ENCODE measurements at regions not wholly inside any gene's neighbourhood (a gene's known extent, or its start where the extent isn't known, plus 50 kb on each side); places are given as distances from the start of the nearest gene placed in this dataset.

DNA sequence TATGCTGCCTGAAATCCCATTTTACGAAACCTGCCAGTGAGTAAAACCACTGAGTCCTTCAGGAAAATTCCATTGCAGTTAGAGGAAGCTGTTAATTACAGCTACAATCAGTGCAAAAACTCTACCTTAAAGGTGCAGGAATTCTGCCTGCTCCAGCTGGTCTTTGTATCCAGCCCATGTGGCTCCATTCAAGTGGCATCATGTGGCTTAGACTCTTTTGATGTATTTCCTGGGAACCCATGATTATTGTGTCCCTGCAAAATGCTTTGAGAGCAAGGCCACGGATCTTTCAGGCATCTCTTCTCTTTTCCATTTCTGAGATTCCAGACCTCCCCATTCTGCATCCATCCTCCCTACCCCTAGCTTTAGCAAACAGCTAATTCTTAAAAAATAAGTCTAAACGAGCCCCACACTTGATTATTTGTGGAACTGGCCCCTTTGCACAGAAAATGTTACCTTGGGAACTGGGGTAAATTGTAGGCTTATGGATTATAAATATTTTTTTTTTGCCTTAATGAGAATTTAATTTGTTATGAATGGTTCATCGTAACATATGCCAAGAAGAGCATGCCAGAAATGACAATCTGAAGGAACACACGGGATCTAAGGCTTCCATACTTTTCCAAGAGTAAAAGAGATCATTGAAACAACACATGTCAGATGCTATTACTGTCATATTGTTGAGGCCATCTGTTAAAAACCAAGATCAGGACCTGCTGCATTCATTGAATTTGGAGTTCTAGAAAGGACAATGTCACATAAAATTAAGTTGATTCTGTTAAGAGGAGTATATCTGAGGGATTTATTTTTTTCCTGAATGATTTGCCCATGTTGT, 144.6 kb downstream of the TPH2 start:
- no peak for DNase-seq

DNA sequence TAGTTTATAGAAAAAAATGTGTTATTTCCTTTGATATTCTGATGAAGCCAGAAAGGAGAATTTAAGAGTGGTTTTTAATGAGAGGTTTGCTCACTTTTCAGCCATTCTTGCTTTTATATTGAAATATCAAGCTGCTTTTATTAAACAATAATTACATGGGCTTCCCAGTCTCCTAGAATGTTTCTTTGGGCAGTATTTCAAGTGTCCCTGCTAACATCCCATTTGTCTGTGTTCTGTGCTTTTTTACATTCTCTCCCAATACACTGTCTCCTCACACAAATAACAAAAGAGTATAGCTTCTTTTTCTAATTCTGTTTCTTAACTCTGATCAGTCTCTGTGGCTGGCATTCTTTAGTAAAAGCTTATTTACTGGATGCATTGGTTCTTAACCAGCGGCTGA, 145.4 kb downstream of the TPH2 start:
- DNase-seq, result no peak

DNA sequence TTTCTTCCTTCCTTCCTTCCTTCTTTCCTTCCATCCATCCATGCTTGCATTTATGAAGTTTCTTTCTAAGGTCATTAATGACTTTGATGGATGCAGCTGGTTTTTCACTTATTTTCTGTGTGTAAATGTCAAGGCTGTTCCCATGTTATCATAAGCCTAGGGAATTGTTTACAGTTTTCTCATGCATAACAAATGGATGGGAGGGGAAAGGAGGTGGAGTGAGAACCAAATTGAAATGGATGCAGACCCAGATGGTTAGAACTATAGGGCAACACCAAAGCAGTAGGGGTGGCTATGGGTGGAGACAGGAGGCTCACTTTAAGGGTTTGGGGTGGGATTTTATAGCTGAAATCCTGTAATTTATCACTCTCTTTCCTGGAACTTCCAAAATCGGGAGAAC, 146.2 kb downstream of the TPH2 start:
- DNase-seq, result no peak

DNA sequence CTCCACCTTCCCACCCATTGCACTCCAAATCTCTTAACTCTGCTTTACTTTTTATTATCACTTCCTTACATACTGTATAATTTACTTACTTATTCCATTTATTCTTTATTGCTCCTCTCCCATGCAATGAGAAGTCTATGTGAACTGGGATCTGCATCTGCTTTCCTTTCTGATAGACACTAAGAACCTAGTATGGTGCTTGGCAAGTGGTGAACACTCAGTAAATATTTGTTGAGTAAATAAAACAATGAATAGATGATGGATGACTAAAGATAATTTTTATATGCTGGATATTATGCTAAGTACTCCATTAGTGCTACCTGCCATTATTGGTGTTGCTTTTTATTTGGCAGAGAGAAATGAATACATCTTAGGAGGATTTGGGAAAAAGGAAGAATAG, 151.0 kb downstream of the TPH2 start:
- no peak for DNase-seq

DNA sequence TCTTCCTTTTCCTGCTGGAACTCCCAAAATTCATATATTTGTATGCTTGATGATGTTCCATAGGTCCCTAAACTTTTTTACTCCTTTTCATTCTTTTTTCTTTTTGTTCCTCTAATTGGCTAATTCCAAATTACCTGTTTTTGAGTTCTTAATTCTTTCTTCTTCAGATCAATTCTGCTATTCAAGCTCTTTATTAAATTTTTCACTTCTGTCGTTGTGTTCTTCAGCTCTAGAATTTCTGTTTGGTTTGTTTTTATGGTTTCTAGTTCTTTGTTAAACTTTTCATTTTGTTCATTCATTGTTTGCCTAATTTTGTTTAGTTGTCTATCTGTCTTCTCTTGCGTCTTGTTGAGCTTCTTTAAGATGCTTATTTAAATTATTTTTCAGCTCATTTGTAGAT, 154.8 kb downstream of the TPH2 start:
- no peak for DNase-seq

DNA sequence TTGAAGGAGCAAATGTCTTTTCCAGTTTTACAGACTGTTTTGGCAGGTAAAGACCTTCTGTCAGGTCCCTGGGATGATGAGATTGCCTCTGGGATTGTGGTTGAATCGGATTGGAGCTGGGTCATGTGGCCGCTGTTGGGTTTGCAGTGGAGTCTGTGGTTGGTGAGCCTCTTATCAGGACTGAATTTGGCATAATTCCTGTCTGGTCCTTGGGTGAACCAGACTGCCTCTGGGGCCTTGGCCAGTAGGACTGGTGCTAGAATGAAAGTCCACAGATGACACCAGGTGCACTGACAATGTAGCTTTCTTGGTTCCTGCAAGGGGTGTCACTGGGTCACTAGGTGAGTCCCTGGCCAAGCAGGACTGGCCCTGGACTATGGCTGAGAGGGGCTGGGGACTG, 155.3 kb downstream of the TPH2 start:
- DNase-seq, result no peak

DNA sequence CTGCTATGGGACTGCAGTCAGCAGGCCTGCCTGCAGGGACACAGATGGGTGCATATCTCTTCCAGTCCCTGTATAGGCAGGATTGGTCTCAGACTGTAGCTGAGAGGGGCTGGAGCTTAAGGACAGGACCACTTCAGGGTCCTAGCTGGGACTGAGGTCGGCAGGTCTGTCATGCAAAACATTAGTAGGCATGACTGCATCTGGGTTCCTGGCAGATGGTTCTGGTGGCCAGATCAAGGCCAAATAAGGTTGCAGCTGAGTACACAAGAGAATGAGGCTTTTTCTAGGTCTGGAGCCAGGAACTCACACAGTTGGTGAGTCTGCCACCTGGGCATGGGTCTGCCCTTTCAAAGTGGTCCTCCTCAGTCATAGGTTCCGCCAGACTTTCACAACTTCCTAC, 155.8 kb downstream of the TPH2 start:
- no peak for DNase-seq

DNA sequence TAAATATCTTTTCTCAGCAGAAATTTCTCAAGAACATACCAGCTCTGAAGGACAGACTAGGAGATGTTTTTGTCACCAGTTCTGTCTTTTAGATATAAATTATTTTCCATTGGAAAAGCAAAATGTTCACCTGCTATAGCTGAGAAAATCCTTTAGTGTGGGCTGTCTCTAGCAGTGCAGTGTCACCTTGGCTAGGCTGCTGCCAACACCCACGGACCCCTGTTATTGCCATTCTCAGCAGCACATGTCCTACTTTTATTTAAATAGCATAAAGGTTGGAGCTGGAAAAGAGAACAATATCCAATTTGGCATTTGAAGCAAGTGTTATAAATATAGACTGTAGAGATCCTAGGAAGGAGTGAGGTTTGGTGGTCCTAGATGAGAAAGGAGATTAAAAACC, 156.4 kb downstream of the TPH2 start:
- no peak for DNase-seq

DNA sequence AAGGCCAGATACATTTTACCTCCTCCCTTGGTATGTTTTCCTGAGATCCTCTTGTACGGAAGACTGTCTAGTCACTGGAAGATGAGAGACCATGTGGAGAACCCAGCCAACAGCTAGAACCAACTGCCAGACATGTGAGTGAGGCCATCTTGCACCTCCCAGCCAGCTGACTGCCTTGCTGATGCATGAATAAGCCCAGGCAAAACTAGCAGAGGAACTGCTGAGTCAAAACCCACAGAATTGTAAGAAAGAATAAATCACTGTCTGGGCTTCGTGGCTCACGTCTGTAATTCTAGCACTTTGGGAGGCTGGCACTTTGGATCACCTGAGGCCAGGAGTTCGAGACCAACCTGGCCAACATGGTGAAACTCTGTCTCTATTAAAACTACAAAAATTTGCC, 160.0 kb downstream of the TPH2 start:
- no peak for DNase-seq

DNA sequence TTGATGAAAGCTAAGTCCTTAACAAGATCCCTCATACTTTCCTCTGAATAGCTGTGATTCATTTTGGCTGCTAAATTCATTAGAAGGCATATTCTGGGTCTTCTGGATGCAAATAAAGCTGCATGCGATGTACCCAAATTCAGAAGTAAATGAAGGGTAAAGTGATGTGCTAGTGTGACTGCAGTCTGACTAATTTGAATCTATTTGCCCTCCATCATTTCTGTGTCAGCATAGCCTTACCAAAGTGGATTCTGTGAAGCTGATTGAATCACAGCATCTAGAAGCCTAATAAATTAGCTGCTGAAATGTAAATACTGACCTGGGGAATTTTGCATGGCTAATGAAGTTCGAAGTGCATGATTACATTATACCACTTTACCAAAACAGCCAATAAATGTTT, 162.2 kb downstream of the TPH2 start:
- DNase-seq, result no peak

DNA sequence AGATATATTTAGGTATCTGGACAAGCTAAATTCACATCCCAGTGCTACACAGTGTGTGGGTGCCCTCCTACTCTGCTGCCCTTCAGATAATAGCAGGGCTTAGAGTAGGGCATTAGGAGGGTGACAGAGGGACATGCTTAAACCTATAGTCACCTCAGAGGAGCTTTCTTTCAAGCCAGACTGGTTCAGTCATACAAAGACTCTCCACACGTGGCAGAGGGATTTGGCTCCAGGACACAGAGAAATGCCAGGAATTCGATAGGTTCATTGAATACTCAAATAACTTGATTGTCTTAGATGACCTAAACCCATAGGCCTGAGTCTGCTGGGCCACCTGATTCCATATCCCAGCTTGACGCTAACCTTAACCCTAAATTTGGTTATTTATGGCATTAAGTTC, 163.5 kb downstream of the TPH2 start:
- no peak for DNase-seq

DNA sequence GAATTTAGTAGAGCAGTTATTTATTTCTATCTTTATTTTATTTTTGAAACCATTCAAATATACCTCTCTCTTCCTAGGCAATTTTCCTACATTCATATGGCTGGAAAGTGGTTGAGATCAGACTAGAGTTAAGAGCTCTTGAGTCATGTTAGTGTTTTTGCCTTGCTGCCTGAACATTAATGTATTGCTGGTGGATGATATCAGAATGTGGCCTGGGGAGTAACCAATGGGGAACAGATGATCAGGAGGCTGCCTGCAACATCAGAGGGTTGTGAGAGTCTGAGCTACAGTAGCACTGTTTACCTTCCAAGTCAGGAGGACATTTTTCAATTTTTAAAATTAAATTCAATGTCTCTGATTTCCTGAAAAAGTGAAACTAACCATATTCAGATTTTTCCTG, 166.3 kb upstream of the TRHDE start:
- DNase-seq, result no peak

DNA sequence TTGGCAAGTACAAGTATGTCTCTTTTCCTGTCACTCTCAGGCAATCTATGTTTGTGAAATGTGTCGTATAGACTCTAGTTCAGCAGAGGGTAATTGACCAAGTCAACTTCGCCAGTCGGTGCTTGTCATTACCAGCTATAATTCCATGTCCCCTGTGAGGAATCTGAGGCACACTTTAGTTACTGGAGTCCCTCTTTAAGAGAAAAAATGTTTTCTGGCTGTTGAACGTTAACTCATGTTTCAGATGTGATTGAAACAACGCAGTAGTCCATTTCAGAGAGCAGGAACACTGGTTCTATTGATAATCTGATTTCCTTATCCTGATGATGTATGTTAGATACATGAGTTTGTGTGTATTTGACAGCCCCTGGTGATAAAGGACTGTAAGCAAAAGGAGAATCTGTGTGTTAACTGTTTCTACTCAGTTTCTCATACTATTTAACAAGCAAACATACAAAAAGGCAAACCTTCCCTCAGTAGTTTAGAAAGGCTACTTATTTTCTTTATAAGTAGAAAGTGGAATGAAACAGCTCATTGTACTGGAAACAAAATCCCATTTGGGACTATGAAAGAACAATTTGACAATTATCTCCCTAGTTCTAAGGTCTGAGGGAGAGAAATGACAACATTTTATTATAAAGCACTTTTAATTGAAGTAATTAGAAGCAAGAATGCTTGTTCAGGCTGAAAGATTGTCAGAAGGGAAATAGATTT, 161.1 kb upstream of the TRHDE start:
- peak in 1 of 51 donors; percentile 24 for DNase-seq

DNA sequence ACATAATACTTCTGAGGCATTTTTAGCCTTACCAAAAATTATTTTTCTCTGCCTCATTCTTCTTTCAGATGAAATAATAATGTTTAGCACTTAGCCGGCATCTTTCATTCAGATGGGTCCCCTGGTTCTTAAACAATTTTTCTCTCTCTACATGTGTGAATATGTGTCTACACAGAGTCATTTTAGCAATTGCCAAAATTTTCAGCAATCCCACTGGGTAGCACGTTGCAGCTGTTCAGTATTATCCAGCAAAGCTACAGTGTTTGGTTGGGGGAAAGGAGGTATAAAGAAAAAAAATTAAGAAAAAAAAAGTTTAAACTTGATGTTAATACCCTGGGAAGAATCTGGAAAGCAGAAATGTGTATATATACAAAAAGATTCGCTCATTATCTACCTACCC, 160.5 kb upstream of the TRHDE start:
- DNase-seq, result no peak

DNA sequence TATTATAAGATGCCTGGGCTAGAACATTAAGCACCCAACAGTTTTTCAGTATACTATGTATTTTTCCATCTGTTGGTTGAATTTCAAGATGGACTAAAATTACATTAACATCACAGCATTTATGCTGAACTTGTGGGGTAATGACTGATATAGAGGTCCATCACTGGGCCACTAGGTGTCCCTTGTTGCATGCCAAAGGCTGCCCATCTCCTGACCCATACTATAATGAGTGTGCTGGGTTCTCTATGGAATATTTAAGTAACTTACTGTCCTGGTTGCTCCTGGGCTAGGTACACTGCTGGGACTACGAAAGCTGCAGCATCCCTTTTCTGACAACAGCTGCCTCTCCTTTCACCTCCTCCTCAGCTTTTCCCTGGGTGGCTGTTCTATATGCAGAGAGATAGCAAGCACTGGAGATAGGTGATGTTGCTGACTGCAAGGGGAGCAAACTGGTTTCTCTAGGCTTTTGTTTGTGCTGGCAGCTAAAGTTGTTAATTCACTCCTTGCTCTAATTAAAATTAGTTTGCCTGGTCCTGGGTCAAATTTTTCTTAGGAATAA, 138.6 kb upstream of the TRHDE start:
- peak in 1 of 51 donors; percentile 8 for DNase-seq

DNA sequence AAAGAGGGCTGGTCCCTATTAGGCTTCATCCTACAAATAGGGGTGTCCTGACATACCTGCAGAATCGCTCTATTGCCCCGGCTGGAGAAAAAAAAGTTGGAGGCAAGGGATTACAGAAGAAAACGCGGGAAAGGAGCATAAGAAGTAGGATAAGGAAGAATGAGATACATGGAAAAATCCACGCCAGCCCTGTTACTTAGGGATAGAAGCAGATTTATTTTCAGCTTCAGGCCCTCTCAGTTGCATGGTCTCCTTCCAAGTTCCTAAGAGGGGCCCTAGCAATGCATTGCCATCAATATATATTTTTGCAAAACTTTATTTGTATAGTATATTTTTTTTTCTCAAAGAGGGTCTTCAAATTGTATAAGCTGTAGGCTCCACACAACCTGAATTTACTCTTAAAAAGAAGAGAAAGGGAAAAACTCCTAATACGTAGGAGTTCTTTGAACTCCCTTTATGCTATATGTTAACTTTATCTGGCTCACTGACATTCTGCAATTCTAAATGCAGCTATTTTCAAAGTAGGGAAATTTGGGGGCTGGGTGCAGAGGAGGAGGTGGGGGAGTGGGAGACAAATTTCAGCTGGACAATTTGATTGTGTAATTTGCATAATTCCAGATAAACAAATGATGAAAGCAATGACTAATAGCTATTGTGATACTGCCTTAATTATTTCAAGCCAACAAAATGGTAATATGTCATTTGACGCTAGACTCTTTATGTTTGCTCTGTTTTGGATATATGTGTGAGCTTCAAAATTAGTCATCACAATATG, 137.7 kb upstream of the TRHDE start:
- DNase-seq, result no peak

DNA sequence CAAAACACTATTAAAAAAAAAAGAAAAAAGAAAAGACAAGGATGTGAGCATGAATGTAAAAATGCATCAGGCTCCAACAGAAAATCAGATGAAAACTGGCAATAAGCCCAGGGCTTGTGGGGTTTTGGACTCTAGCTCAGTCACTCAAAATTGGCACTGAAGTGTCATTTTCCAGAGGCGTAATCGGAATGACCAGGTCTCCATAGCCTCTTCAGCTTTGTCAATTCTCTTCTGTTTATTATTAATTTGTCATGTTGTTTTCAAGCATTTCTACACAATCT, 137.2 kb upstream of the TRHDE start:
- peak in 1 of 51 donors; percentile 5 for DNase-seq

DNA sequence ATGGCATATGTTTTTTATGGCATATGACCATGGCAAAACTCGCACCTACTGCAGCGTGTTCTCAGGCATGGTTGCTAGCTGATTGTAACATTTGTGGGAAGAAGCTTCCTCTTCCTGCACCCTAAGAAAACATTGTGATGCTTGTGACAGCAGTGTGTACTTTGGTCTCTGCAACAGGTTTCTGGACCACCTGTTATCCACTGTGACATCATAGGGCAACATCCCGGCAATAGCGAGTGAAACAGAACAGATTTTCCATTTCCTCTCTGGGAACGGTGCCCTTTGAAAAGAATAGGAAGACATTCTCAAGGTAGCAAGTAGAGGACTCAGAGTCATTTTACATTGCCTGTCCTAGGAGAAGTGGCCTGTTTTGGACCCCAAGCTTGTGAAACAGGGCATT, 135.4 kb upstream of the TRHDE start:
- DNase-seq, result no peak

DNA sequence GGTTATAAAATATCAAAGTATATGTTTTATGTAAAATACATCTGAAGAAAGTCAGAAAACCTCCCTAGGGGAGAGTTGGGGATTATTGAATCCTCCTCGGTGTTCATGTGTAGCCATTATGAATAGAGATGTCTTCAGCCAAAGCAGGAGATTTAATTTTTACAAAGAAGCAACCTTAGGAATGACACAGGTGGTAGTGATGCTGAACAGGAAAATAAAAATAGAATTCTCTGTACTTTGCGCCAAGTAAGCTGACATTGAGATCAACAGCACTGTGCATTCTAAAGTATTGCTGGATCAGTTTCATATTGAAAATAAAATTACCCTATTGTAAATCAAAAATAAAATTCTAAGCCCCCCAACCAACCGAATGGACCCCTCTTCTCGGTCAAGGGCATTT, 132.8 kb upstream of the TRHDE start:
- no peak for DNase-seq

DNA sequence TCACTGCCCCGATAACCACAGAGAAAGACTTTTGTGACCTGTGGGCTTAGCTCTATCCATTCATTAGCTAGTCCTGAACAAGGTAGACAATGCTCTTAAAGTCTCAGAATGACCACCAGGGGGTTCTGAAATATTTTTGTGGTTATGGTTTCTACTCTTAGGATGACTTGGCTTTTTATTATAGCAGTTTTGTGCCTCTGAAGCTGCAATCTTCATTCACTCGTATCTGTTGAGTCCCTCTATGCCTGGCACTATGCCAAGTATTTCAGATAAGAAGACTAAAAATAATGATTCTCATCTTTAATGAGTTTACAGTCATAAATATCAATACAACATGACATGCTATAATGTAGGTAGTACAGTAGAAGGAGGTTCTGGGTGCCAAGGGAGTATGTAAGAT, 130.8 kb upstream of the TRHDE start:
- DNase-seq, result no peak

DNA sequence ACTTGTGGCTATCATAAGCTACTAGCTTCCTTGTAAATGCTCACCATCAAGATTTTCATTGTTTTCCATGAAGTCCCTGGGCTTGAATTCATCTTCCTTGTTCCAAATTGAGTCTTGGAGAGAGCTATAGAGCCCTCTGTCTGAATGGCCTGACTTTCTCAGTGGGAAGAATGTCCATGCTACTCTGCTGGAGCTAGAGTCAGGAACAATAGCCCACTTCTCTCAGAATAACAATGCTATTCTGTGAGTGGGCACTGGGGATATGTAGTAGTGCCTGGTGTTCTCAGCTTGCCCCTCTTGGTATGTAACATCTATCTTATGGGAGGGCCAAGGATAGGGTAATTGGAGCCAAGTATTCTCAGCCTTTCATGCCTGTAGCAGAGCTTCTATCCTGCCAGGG, 127.6 kb upstream of the TRHDE start:
- peak in 2 of 51 donors; percentile 8 to 16 for DNase-seq

DNA sequence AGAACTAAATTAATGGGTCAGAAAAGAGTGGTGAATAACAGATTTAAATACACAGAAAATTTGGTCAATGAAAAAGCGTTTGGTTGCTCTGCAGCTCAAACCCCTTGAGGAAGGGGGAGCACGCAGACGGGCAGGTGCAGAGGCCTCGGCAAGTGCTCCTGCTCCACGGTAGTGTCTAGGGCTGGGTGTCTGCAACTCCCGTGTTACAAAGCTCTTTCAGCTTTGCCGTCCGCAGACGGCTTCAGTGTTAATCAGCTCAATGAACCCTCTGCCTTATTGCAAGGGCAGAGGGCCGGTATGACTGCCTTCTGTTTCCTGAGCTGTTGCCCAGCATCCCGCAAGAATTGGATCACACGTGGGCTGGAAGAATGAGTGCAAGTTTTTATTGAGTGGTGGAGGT, 125.7 kb upstream of the TRHDE start:
- DNase-seq, result no peak
